A673 (cell line): ENCODE measurements at regions not wholly inside any gene's neighbourhood (a gene's known extent, or its start where the extent isn't known, plus 50 kb on each side); places are given as distances from the start of the nearest gene placed in this dataset.

Experiments
- BruUV-seq: library from RNA; stranded (reverse); fragments of 400-500 nt; replicated peaks from 2 replicates; lab custom pipeline; 2021; lab: Mats Ljungman, UMichigan
- CTCF ChIA-PET: fragments of 300-600 bp; sonication (Branson Sonifier 250); formaldehyde crosslinking; loops from one replicate; lab custom pipeline; 2022; ENCODE audit warnings: antibody characterized with exemption; lab: Charles Lee
- POLR2A ChIA-PET: fragments of 300-600 bp; sonication (Branson Sonifier 250); formaldehyde crosslinking; loops from one replicate; lab custom pipeline; 2022; ENCODE audit warnings: antibody characterized with exemption; ENCODE audit not compliant: low non-redundant PET; lab: Charles Lee
- DNase-seq: peaks from one replicate; pipeline ENCODE4 v3.0.0-alpha.2; 2015; ENCODE audit warnings: low spot score
- H3K27ac ChIP-seq: fragments of 200-600 bp; sonication (generic); 2 replicates; pipeline ENCODE4 v1.5.1; 2016; ENCODE audit warnings: mixed run types, low read depth, mild to moderate bottlenecking, mixed read lengths, antibody characterized with exemption, low read length; ENCODE audit not compliant: poor library complexity, severe bottlenecking
- H3K27me3 ChIP-seq: fragments of 200-600 bp; sonication (generic); replicated peaks from 2 replicates; pipeline ENCODE4 v1.6.1; 2017; ENCODE audit warnings: mixed run types, low read depth, mild to moderate bottlenecking, mixed read lengths, antibody characterized with exemption, low read length; ENCODE audit not compliant: insufficient read depth, poor library complexity
- H3K36me3 ChIP-seq: fragments of 200-600 bp; sonication (generic); 2 replicates; pipeline ENCODE4 v1.6.1; 2016; ENCODE audit warnings: mixed run types, mild to moderate bottlenecking, mixed read lengths, antibody characterized with exemption, low read length; ENCODE audit not compliant: insufficient read depth, poor library complexity, severe bottlenecking
- H3K4me1 ChIP-seq: fragments of 200-600 bp; sonication (generic); 2 replicates; pipeline ENCODE4 v1.6.1; 2017; ENCODE audit warnings: mixed run types, mild to moderate bottlenecking, mixed read lengths, antibody characterized with exemption, low read length; ENCODE audit not compliant: insufficient read depth, poor library complexity, severe bottlenecking
- H3K4me3 ChIP-seq: fragments of 200-600 bp; sonication (generic); 2 replicates; pipeline ENCODE4 v1.5.1; 2016; ENCODE audit warnings: low read depth, mixed run types, mild to moderate bottlenecking, mixed read lengths, low read length; ENCODE audit not compliant: poor library complexity, severe bottlenecking
- H3K9me3 ChIP-seq: fragments of 200-600 bp; sonication (generic); 2 replicates; pipeline ENCODE4 v1.6.1; 2016; ENCODE audit warnings: mixed run types, low read depth, mild to moderate bottlenecking, mixed read lengths, antibody characterized with exemption, low read length; ENCODE audit not compliant: poor library complexity, severe bottlenecking
- CTCF ChIP-seq: fragments of 300-800, 200-600 bp; sonication (generic); conservative IDR thresholded peaks from 2 replicates; pipeline ENCODE4 v1.5.1; 2017; ENCODE audit warnings: low read depth, mild to moderate bottlenecking, antibody characterized with exemption, low read length, moderate library complexity, mixed read lengths
- EZH2 ChIP-seq: fragments of 200-600 bp; sonication (generic); IDR thresholded peaks from 2 replicates; pipeline ENCODE4 v1.6.1; 2017; ENCODE audit warnings: borderline replicate concordance, low read depth, mild to moderate bottlenecking, mixed read lengths, antibody characterized with exemption, low read length; ENCODE audit not compliant: poor library complexity, severe bottlenecking
- intact Hi-C: fragments of 100-400 bp; cut with micrococcal nuclease; formaldehyde crosslinking; loops from one replicate; pipeline ENCODE4 v1.10.0; 2022; ENCODE audit not compliant: unreplicated experiment

GRCh38 chr13:87459419-87459818 is 211.8 kb upstream of the SLITRK5 start:
- intact Hi-C loops, result no loop called here
- Histone ChIP-seq H3K4me1 (no peaks in the 10 kb centered on the region), H3K27me3 (no peaks in the 10 kb centered on the region), H3K9me3 (no peaks in the 10 kb centered on the region), H3K27ac (no peak overlapping the region), H3K4me3 (no peak overlapping the region), H3K36me3 (no peaks in the 10 kb centered on the region)
- TF ChIP-seq CTCF, result no peak
- TF ChIP-seq EZH2, result no peak
- ChIA-PET CTCF (no interaction called here), POLR2A (no interaction called here)
- no peak for DNase-seq
- no TSS peak for BruUV-seq

GRCh38 chr13:87497426-87497825 is 173.7 kb upstream of the SLITRK5 start:
- BruUV-seq, result no TSS peak
- intact Hi-C loops, result no loop called here
- CTCF ChIA-PET, result no interaction called here
- no peaks in the 10 kb centered on the region for H3K36me3 ChIP-seq
- no peaks in the 10 kb centered on the region for H3K4me1 ChIP-seq
- no peaks in the 10 kb centered on the region for H3K9me3 ChIP-seq
- POLR2A ChIA-PET, result no interaction called here
- TF ChIP-seq CTCF, result no peak
- no peak for TF ChIP-seq EZH2
- no peak for DNase-seq
- no peak overlapping the region for H3K4me3 ChIP-seq
- no peak overlapping the region for H3K27ac ChIP-seq
- H3K27me3 ChIP-seq, result no peaks in the 10 kb centered on the region

- DNase-seq, result peak; percentile 45
- intact Hi-C loops, result no loop called here
- BruUV-seq, result no TSS peak
- Histone ChIP-seq H3K9me3 (no peaks in the 10 kb centered on the region), H3K36me3 (no peaks in the 10 kb centered on the region), H3K4me1 (no peaks in the 10 kb centered on the region), H3K27ac (no peak overlapping the region), H3K27me3 (no peaks in the 10 kb centered on the region), H3K4me3 (no peak overlapping the region)
- POLR2A ChIA-PET, result no interaction called here
- no peak for TF ChIP-seq CTCF
- TF ChIP-seq EZH2, result no peak
- CTCF ChIA-PET, result no interaction called here
Observed at GRCh38 chr13:87498681-87499080, 172.5 kb upstream of the SLITRK5 start.
